IMR-90 (cell line): ENCODE measurements at regions not wholly inside any gene's neighbourhood (a gene's known extent, or its start where the extent isn't known, plus 50 kb on each side); places are given as distances from the start of the nearest gene placed in this dataset.

Experiments
- ATAC-seq: fragments of 200-7000 bp; cut with Tn5 transposase; 2 replicates; pipeline ENCODE4 v1.9.1; 2020; ENCODE audit warnings: low read depth, mild to moderate bottlenecking, moderate library complexity
- BruUV-seq: library from RNA; stranded (reverse); fragments of 400-500 nt; replicated peaks from 2 replicates; lab custom pipeline; 2021; lab: Mats Ljungman, UMichigan
- CTCF ChIA-PET: fragments of 300-600 bp; formaldehyde crosslinking; extraction: SDS; loops from one replicate; lab custom pipeline; 2021; ENCODE audit warnings: antibody characterized with exemption; lab: Yijun Ruan, JAX
- POLR2A ChIA-PET: fragments of 300-600 bp; sonication (Branson Sonifier 250); formaldehyde crosslinking; loops from one replicate; lab custom pipeline; 2022; ENCODE audit warnings: antibody characterized with exemption; ENCODE audit not compliant: unreplicated experiment; lab: Charles Lee
- DNase-seq: peaks from one replicate; pipeline ENCODE4 v3.0.0; 2013
- H2AFZ ChIP-seq: replicated peaks from 2 replicates; pipeline ENCODE3; 2013; ENCODE audit warnings: low read length, mild to moderate bottlenecking; ENCODE audit not compliant: poor library complexity
- H2AK5ac ChIP-seq: 2 replicates; pipeline ENCODE4 v1.6.1; 2013; ENCODE audit warnings: low read depth, low read length, inconsistent platforms
- H2AK9ac ChIP-seq: replicated peaks from 2 replicates; pipeline ENCODE3; 2013; ENCODE audit warnings: mild to moderate bottlenecking, low read depth, low read length, moderate library complexity; ENCODE audit not compliant: poor library complexity
- H2BK120ac ChIP-seq: 2 replicates; pipeline ENCODE4 v1.6.1; 2013; ENCODE audit warnings: low read depth, low read length, inconsistent platforms
- H2BK15ac ChIP-seq: 3 replicates; pipeline ENCODE4 v1.6.1; 2013; ENCODE audit warnings: low read depth, low read length, inconsistent platforms
- H2BK20ac ChIP-seq: 2 replicates; pipeline ENCODE4 v1.6.1; 2013; ENCODE audit warnings: low read depth, mild to moderate bottlenecking, inconsistent platforms, low read length, moderate library complexity
- H2BK5ac ChIP-seq: 2 replicates; pipeline ENCODE4 v1.6.1; 2013; ENCODE audit warnings: mild to moderate bottlenecking, low read depth, low read length, inconsistent platforms; ENCODE audit not compliant: poor library complexity, severe bottlenecking
- H3K14ac ChIP-seq: replicated peaks from 2 replicates; pipeline ENCODE4 v1.6.1; 2013; ENCODE audit warnings: low read depth, low read length, inconsistent platforms
- H3K18ac ChIP-seq: 2 replicates; pipeline ENCODE4 v1.6.1; 2013; ENCODE audit warnings: low read depth, low read length, control low read depth
- H3K23ac ChIP-seq: 2 replicates; pipeline ENCODE4 v1.6.1; 2013; ENCODE audit warnings: low read depth, low read length, inconsistent platforms
- H3K27ac ChIP-seq: 2 replicates; pipeline ENCODE4 v1.5.1; 2013; ENCODE audit warnings: mild to moderate bottlenecking, control low read depth, low read length; ENCODE audit not compliant: insufficient read depth
- H3K27me3 ChIP-seq: 2 replicates; pipeline ENCODE4 v1.6.1; 2013; ENCODE audit warnings: low read length; ENCODE audit not compliant: control insufficient read depth, insufficient read depth
- H3K36me3 ChIP-seq: 2 replicates; pipeline ENCODE4 v1.6.1; 2013; ENCODE audit warnings: low read length, mixed read lengths; ENCODE audit not compliant: control insufficient read depth, insufficient read depth
- H3K4ac ChIP-seq: 2 replicates; pipeline ENCODE4 v1.6.1; 2013; ENCODE audit warnings: low read depth, low read length, inconsistent platforms
- H3K4me1 ChIP-seq: 2 replicates; pipeline ENCODE4 v1.6.1; 2013; ENCODE audit warnings: low read length, mixed read lengths; ENCODE audit not compliant: control insufficient read depth, insufficient read depth
- H3K4me2 ChIP-seq: 2 replicates; pipeline ENCODE4 v1.6.1; 2013; ENCODE audit warnings: low read depth, mild to moderate bottlenecking, control low read depth, low read length, moderate library complexity
- H3K4me3 ChIP-seq: 2 replicates; pipeline ENCODE4 v1.5.1; 2013; ENCODE audit warnings: low read depth, mild to moderate bottlenecking, control low read depth, low read length, moderate library complexity; ENCODE audit not compliant: insufficient read depth
- H3K56ac ChIP-seq: 2 replicates; pipeline ENCODE4 v1.6.1; 2013; ENCODE audit warnings: low read length, inconsistent platforms; ENCODE audit not compliant: insufficient read depth; ENCODE audit errors: extremely low read depth
- H3K79me1 ChIP-seq, 2 experiments: 2 replicates each; pipeline ENCODE4 v1.6.1; 2013; ENCODE audit warnings: low read length in 2 of 2, inconsistent platforms in 1 of 2, low read depth in 1 of 2
- H3K9ac ChIP-seq: 2 replicates; pipeline ENCODE4 v1.6.1; 2013; ENCODE audit warnings: low read depth, low read length, control low read depth
- H3K9me1 ChIP-seq: 2 replicates; pipeline ENCODE4 v1.6.1; 2013; ENCODE audit warnings: low read length, inconsistent platforms; ENCODE audit not compliant: insufficient read depth
- H3K9me3 ChIP-seq: 2 replicates; pipeline ENCODE4 v1.6.1; 2013; ENCODE audit warnings: low read length; ENCODE audit not compliant: control insufficient read depth, insufficient read depth
- H4K20me1 ChIP-seq: 2 replicates; pipeline ENCODE4 v1.6.1; 2013; ENCODE audit warnings: low read length, inconsistent platforms; ENCODE audit not compliant: insufficient read depth
- H4K5ac ChIP-seq: 2 replicates; pipeline ENCODE4 v1.6.1; 2013; ENCODE audit warnings: mild to moderate bottlenecking, low read depth, low read length, control low read depth
- H4K8ac ChIP-seq, 2 experiments: 2 replicates each; pipeline ENCODE4 v1.6.1; 2013; ENCODE audit warnings: low read depth in 2 of 2, low read length in 2 of 2, control low read depth in 1 of 2, inconsistent platforms in 1 of 2
- H4K91ac ChIP-seq: 2 replicates; pipeline ENCODE4 v1.6.1; 2013; ENCODE audit warnings: low read depth, low read length, inconsistent platforms; ENCODE audit not compliant: insufficient read depth
- BHLHE40 ChIP-seq: fragments of 150-350 bp; IDR thresholded peaks from 2 replicates; pipeline ENCODE4 v1.6.1; 2016; ENCODE audit warnings: mild to moderate bottlenecking, low read depth, low read length
- CEBPB ChIP-seq: IDR thresholded peaks from 2 replicates; pipeline ENCODE4 v1.6.1; 2012; ENCODE audit warnings: low read depth, low read length, improper control_type of control experiment
- CHD1 ChIP-seq: IDR thresholded peaks from 2 replicates; pipeline ENCODE4 v1.6.1; 2012; ENCODE audit warnings: low read depth, low read length, improper control_type of control experiment
- CTCF ChIP-seq: conservative IDR thresholded peaks from 2 replicates; pipeline ENCODE4 v1.5.1; 2012; ENCODE audit warnings: mild to moderate bottlenecking, low read depth, low read length, improper control_type of control experiment
- ELK1 ChIP-seq: fragments of 150-350 bp; IDR thresholded peaks from 2 replicates; pipeline ENCODE4 v1.6.1; 2016; ENCODE audit warnings: low read depth, mild to moderate bottlenecking, low read length, moderate library complexity, borderline replicate concordance
- FOS ChIP-seq: fragments of 150-350 bp; IDR thresholded peaks from 2 replicates; pipeline ENCODE4 v1.6.1; 2016; ENCODE audit warnings: low read depth, low read length
- MAFK ChIP-seq: IDR thresholded peaks from 2 replicates; pipeline ENCODE4 v1.6.1; 2012; ENCODE audit warnings: low read depth, low read length, improper control_type of control experiment
- MAZ ChIP-seq: IDR thresholded peaks from 2 replicates; pipeline ENCODE4 v1.6.1; 2012; ENCODE audit warnings: low read depth, mild to moderate bottlenecking, low read length, improper control_type of control experiment, moderate library complexity, borderline replicate concordance
- MXI1 ChIP-seq: IDR thresholded peaks from 2 replicates; pipeline ENCODE4 v1.6.1; 2012; ENCODE audit warnings: low read depth, mild to moderate bottlenecking, low read length, moderate library complexity, borderline replicate concordance
- NFE2L2 ChIP-seq: fragments of 150-350 bp; IDR thresholded peaks from 2 replicates; pipeline ENCODE4 v1.6.1; 2016; ENCODE audit warnings: low read depth, mild to moderate bottlenecking, low read length
- POLR2A ChIP-seq: IDR thresholded peaks from 2 replicates; pipeline ENCODE4 v1.6.1; 2012; ENCODE audit warnings: mild to moderate bottlenecking, low read depth, low read length
- RAD21 ChIP-seq: IDR thresholded peaks from 2 replicates; pipeline ENCODE4 v1.6.1; 2012; ENCODE audit warnings: low read length, improper control_type of control experiment
- RCOR1 ChIP-seq: IDR thresholded peaks from 2 replicates; pipeline ENCODE4 v1.6.1; 2012; ENCODE audit warnings: mild to moderate bottlenecking, low read length, improper control_type of control experiment; ENCODE audit not compliant: insufficient replicate concordance
- RFX5 ChIP-seq: IDR thresholded peaks from 2 replicates; pipeline ENCODE4 v1.8.0; 2012; ENCODE audit warnings: low read depth, mild to moderate bottlenecking, low read length, moderate library complexity
- SMC3 ChIP-seq: fragments of 150-350 bp; IDR thresholded peaks from 2 replicates; pipeline ENCODE4 v1.6.1; 2016; ENCODE audit warnings: low read depth, mild to moderate bottlenecking, antibody characterized with exemption, low read length, moderate library complexity
- USF2 ChIP-seq: fragments of 150-350 bp; IDR thresholded peaks from 2 replicates; pipeline ENCODE4 v1.6.1; 2017; ENCODE audit warnings: mild to moderate bottlenecking, antibody characterized with exemption, low read length, low read depth
- WGBS, 2 experiments: methylation state at CpG; one replicate each; pipeline versions ENCODE4 v1.1.5 to v1.1.7; 2013; ENCODE audit warnings: missing lambda C conversion rate in 2 of 2; ENCODE audit not compliant: insufficient read length in 1 of 2; ENCODE audit errors: extremely low coverage in 2 of 2; 5-methylcytosine and 5-hydroxymethylcytosine counted together
- dilution Hi-C: fragments of 300-500 bp; cut with HindIII; formaldehyde crosslinking; loops from one replicate; pipeline ENCODE4 v1.14.3; 2018; ENCODE audit warnings: low sequenced_read_pairs; ENCODE audit not compliant: unreplicated experiment
- in situ Hi-C: fragments of 300-500 bp; cut with MboI; formaldehyde crosslinking; loops from 3 replicates; pipeline ENCODE4 v1.14.3; 2019; ENCODE audit warnings: low sequenced_read_pairs, inconsistent platforms, mixed read lengths
- intact Hi-C: fragments of 100-400 bp; cut with micrococcal nuclease; formaldehyde crosslinking; loops from 2 replicates; pipeline ENCODE4 v1.10.0; 2022

DNA sequence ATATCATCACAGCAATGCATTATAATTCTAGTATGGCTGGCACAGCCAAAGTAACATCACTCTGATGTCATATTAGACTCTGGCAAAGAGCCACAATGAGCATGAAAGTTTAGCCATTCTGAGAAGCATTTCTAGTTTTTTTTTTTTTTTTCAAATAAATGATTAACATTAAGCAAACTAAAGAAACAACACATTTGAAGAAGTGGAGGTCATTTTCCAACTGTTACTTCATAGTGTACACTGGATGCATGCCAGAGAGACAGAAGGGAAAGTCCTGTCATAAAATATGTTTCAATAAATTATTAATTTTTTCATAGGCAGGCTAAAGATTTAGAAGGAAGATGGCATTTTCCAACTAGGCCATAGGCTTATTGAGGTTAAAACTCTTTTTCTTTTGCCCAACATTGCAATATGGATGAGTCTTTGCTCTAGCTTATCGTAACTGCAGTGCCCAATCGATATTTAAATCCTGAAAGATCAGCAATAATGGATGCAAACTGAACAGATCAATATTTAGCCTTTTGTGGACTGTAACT is 1630.4 kb upstream of the ACVR2A start:
- ChIA-PET POLR2A (no interaction called here), CTCF (no interaction called here)
- Histone ChIP-seq H3K9ac (no peak overlapping the region), H3K27ac (no peak overlapping the region), H2AK9ac (no peak overlapping the region), H2BK15ac (no peak overlapping the region), H3K4me3 (no peak overlapping the region), H3K27me3 (no peaks in the 10 kb centered on the region), H4K91ac (no peak overlapping the region), H2BK20ac (no peak overlapping the region), H2BK120ac (no peak overlapping the region), H4K8ac (no peak overlapping the region), H3K9me1 (no peaks in the 10 kb centered on the region), H3K4me2 (no peak overlapping the region), H4K5ac (no peak overlapping the region), H3K9me3 (no peaks in the 10 kb centered on the region), H3K36me3 (no peaks in the 10 kb centered on the region), H2BK5ac (no peak overlapping the region), H2AK5ac (no peak overlapping the region), H3K56ac (no peak overlapping the region), H3K18ac (no peak overlapping the region), H4K20me1 (no peaks in the 10 kb centered on the region), H2AFZ (no peak overlapping the region), H3K14ac (no peak overlapping the region), H3K4ac (no peak overlapping the region), H3K4me1 (no peaks in the 10 kb centered on the region), H3K23ac (no peak overlapping the region), H3K79me1 (no peaks in the 10 kb centered on the region)
- no TSS peak for BruUV-seq
- no peak for TF ChIP-seq MXI1
- no peak for TF ChIP-seq SMC3
- no peak for TF ChIP-seq ELK1
- TF ChIP-seq CTCF = no peak
- TF ChIP-seq BHLHE40 = no peak
- no peak for TF ChIP-seq MAZ
- TF ChIP-seq MAFK = no peak
- TF ChIP-seq NFE2L2 = no peak
- no peak for TF ChIP-seq FOS
- TF ChIP-seq RCOR1 = no peak
- no peak for TF ChIP-seq USF2
- TF ChIP-seq CEBPB = no peak
- no peak for TF ChIP-seq RFX5
- no peak for TF ChIP-seq RAD21
- no peak for TF ChIP-seq POLR2A
- TF ChIP-seq CHD1 = no peak
- in situ Hi-C loops (no loop called here), dilution Hi-C loops (no loop called here), intact Hi-C loops (no loop called here)
- WGBS, 2 experiments = no CpG with 5 or more reads among the region's 2 CpGs
- DNase-seq (no peak), ATAC-seq (no peak)
